ENCODE measurements at regions not wholly inside any gene's neighbourhood (a gene's known extent, or its start where the extent isn't known, plus 50 kb on each side); places are given as distances from the start of the nearest gene placed in this dataset.
"Not testable (repeated sequence)": the region's sequence is repeated elsewhere in the genome, so short reads cannot be mapped to it uniquely, and the experiment has no call there.

DNA sequence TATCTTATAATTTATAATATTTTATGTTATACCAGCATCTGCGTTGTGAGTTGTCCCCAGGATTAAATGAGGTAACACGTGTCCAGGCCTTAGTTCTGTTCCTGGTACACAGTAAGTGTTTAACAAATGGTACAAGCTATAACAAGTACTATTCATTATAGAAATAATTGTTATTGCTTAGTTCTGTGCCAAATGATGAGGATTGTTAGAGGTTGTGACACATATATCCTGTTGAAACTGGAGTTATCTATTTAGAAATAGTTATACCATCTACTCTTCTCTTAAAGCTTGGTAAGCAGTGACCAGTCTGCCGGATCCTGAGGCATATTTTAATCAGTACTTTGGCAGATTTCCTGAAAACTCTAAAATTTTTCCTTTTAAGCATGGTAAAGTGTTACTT, 1066.5 kb downstream of the TMTC2 start:
- DNase-seq (ENCODE audit: low read depth, low spot score): no peak

DNA sequence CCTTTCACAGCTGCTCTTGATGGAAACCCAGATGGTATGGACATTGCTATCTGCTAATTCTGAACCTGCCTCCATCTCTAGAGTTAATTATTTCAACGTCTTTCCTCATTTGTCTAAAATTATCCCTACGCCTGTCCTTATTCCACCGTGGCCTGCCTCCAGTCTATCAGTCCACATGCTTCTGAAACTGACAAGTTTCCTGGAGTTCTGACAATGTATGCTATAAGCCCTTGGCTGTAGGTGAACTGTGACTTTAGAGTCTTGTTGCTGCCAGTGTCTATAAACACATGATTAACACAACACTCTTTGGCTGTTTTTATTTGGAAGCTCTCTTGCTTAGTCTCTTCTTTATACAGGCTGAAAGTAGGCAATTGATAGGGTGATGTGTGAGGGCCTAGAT, 1052.9 kb downstream of the TMTC2 start:
- no peak for DNase-seq (ENCODE audit: low read depth, low spot score)

DNA sequence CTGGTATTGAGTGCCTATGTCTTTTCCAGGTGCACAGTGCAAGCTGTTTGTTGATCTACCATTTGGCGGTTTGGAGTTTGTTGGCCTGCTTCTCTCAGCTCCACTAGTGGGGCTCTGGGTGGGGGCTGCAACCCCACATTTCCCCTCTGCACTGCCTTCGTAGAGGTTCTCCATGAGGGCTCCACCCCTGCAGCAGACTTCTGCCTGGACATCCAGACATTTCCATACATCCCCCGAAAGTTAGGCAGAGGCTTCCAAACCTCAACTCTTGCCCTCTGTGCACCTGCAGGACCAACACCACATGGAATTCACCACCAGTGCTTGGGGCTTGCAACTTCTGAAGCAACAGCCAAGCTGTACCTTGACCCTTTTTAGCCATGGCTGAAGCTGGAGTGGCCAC, 1024.1 kb downstream of the TMTC2 start:
- no peak for DNase-seq (ENCODE audit: low read depth, low spot score)

DNA sequence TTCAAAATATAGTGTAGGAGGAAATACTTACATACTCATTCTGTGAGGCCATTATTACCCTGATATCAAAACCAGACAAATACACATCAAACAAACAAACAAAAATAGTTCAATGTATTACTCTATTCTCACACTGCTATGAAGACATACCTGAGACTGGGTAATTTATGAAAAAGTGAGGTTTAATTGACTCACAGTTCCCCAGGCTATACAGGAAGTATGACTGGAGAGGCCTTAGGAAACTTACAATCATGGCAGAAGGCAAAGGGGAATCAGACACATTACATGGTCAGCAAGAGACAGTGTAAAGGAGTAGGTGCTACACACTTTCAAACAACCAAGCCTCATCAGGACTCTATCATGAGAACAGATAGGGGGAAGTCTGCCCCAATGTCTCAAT, 1023.2 kb downstream of the TMTC2 start:
- DNase-seq (ENCODE audit: low read depth, low spot score): no peak

DNA sequence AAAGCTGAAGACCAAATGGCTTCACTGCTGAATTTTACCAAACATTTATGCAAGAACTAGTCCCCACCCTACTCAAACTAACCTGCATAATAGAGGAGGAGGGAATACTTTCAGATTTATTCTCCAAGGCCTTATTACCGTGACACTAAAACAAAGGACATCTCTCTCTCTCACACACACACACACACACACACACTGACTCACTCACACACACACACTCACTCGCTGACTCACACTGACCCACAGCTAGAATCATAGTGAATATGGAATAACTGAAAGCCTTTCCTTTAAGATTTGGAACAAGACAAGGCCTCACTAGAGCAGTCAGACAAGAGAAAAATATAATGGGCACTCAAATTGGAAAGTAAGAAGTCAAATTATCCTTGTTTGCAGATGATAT, 1014.1 kb downstream of the TMTC2 start:
- DNase-seq (ENCODE audit: low read depth, low spot score): no peak

DNA sequence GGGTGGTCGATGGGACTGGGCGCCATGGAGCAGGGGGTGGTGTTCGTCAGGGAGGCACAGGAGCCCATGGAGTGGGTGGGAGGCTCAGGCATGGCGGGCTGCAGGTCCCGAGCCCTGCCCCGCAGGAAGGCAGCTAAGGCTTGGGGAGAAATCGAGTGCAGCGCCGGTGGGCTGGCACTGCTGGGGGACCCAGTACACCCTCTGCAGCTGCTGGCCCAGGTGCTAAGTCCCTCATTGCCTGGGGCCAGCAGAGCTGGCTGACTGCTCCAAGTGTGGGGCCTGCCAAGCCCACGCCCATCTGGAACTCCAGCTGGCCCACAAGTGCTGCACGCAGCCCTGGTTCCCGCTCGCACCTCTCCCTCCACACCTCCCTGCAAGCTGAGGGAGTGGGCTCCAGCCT, 1009.6 kb downstream of the TMTC2 start:
- not testable (repeated sequence) for DNase-seq (ENCODE audit: low read depth, low spot score)

DNA sequence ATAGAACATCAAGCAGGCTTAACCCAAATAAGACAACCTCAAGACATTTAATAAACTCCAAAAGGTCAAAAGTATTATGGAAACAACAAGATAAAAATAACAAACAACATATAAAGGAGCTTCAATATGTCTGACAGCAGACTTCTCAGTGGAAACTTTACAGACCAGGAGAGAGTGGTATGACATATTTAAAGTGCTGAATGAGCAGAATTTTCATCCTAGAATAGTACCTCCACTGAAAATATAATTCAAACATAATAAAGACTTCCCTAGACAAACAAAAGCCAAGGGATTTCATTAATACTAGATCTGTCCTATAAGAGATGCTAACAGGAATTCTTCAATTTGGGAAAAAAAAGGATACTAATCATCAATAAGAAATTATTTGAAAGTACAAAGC, 1005.0 kb downstream of the TMTC2 start:
- DNase-seq (ENCODE audit: low read depth, low spot score): no peak

DNA sequence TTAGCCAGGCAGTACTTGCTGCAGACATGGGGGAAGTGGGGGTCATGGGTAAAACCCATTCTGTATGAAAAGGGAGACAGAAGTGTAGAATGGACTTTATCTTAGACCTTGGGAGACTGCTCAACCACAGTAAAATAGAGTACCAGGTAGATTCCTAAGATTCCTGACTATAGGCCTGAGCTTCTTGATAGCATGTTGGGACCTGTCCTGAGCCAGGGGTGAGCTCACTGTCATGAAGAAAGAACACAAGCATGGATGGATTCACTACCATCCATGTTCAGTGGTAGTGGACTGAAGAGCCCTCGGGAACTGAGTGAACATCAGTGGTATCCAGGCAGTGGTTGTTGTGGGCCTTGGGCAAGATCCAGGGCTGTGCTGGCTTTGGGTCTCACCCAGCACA, 1003.8 kb downstream of the TMTC2 start:
- no peak for DNase-seq (ENCODE audit: low read depth, low spot score)

DNA sequence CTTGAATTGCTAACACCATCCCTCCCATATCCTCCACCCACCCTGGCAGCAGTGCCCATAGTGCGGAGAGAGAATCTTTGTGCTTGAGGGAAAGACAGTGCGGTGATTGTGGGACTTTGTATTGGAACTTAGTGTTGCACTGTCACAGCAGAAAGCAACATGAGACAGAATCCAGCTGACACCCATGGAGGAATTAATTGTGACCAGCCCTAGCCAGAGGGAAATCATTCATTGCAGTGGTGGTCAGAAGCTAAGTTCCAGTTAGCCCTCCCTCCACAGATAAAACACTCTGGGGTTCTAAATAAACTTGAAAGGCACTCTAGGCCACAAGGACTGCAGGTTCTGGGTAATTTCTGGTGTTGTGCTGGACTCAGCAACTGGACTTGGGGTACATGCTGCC, 1002.6 kb downstream of the TMTC2 start:
- DNase-seq (ENCODE audit: low read depth, low spot score): no peak

DNA sequence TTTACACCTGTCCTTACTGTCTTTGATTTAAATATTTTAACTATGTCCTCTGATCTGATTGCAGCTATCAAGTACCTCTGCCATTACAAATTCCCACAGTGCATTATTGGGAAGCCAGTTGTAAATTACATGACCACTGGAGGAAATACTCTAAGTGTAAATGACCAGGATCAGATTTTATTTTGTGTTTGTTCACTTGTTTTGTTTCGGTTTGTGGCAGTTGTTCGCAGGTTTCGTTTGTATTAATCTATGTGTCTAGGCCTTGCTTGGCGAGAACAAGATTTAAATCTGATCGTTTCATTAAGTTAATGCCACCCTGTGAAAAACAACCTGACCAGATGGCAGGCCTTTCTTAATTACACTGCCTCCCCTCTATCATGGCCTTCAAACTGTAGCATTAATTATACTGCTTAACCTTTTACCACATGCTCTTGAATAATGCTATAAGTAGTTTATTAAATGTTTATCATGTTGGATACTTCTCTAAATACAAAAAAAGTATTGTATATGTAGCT, 990.1 kb downstream of the TMTC2 start:
- DNase-seq (ENCODE audit: low read depth, low spot score): no peak

DNA sequence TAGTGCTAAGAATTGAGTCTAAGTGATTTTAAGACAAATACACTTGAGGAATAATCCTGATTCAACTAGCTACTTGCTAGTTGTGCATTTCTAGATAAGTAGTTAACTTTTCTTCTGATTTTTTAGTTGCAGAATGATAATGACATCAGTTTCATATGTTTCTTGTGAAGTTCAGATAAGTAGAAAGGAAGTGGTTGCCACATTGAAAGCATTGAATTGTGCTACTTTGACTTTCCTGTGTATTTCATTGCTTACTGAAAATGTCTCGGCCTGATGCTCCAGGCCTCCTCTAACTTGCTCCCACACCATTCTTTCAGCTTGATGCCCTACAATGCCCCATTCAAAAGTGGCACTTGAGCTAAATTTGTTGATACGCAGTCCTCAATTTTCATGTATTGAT, 980.0 kb downstream of the TMTC2 start:
- DNase-seq (ENCODE audit: low read depth, low spot score): no peak

DNA sequence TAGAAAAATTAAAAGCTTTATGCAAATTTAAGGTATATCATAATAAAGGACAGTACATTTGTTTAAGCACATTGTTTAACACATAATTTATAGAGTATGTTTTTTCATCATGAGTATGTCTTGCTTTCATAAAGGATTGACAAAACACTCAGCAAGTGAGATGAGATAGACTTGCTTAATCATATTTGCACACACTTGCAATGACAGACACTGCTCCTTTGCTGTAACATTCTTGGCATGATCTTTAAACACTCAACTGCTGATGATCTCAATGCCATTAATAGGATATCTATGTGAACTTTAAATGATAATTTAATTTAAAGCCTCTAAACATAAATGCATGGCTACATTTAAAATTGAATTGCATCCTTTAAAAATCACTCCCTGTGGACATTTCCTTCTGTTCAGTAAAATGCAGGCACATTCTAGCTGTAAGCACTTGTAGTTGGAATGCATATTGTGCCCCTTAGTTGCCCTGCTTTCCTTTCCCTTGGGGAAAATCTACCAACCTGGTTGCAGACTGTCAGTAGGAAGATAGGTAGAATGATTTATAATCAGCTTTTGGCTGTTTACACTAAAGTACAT, 979.0 kb downstream of the TMTC2 start:
- no peak for DNase-seq (ENCODE audit: low read depth, low spot score)

DNA sequence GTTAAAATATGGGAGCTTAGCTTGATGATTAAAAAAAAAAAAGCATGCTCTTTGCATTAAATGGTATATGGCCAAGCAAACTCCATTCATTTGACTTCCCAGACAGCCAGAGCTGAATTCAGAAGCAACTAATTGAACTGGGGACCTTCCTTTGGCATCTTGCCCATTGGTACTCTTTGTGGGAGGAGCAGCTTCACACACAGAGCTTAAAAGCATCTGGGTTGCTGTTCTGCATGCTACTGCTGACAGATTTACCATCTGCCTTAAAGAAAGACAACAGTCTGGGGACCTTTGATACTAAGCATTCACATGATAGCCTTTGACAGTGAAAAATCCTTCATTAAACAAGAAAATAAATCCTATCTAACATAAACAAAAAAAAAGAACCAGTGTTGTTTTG, 977.9 kb downstream of the TMTC2 start:
- DNase-seq (ENCODE audit: low read depth, low spot score): no peak

DNA sequence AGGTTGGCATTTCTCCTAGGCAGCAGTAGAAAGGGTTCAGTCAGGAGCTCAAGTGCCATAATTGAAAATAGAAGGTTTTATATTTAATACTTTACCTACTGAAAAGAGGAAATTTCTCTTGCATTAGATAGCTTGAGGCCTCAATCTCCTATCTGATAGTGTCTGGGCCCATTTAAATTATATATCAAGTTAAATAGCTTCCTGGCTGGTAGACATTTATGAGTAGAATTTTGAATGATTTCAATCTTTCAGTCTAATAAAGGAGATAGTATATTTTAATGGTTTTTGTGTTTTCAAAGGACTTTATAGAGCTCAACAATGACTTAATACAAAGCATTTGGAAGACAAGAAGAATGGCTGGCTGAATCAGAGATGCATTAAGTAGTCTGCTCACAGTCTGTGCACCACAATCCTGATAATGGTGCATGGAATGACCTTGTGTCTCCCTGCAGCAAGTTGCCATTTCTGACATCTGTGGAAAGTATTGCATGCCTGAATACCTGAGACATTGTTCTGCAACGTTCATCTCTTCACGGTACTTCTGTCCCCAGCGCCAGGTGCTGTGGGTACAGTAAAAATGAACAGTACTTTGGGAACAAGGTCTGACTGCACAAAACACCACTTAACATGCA, 974.1 kb downstream of the TMTC2 start:
- DNase-seq (ENCODE audit: low read depth, low spot score): no peak

DNA sequence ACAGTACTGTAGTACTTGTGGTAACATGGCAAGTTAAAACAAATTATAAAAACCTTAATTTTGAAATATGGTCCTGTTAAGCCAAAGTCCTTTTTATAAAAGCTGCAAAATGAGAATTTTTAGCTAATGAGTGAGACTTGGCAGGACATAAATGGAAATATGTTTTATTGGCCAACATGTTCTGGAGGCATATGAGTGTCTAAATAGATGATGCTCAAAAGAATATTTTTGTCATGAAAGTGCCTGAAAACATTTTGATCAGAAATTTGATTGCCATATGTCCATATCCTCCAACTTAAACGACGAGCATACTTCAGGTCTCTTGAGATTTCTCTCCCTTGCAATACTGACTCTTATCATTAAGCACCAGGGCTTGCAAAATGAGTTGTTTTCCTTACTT, 972.6 kb downstream of the TMTC2 start:
- no peak for DNase-seq (ENCODE audit: low read depth, low spot score)

DNA sequence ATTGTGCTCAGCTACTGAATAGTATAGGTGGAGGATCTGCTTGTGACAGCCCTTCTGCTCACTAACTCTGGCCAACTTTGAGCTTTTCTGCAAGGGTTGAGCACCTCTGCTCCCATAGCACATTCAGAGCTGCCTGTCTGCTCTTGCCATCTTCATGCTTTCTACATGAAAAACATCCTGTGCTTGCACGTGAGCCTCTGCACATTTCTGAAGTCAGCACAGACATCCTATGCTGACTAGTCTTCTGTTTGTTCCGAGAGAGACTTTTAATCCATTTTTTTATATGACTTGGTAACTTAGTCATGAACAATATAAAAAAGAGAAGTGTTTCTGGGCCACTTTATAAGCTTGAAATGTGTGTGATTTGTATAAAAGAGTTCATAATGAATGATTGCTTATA, 969.3 kb downstream of the TMTC2 start:
- no peak for DNase-seq (ENCODE audit: low read depth, low spot score)

DNA sequence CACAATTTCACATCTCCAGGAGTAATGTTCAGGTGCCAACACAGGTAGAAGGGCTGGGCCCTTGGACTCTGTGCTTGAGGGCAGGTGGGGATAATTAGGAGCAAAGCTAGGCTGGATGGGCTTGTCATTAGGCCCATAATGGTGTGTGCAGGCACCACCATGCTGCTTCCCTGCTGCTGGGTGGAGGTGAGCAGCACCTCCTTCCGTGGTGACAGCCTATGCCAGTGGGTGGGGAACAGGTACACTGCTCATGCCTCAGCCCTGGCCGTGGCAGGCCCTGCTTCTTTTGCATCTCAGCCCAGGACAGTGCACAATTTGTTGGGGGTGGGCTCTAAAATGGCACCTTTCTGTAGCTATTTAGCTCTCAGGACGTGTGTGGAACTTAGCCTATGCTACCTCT, 955.5 kb downstream of the TMTC2 start:
- no peak for DNase-seq (ENCODE audit: low read depth, low spot score)

DNA sequence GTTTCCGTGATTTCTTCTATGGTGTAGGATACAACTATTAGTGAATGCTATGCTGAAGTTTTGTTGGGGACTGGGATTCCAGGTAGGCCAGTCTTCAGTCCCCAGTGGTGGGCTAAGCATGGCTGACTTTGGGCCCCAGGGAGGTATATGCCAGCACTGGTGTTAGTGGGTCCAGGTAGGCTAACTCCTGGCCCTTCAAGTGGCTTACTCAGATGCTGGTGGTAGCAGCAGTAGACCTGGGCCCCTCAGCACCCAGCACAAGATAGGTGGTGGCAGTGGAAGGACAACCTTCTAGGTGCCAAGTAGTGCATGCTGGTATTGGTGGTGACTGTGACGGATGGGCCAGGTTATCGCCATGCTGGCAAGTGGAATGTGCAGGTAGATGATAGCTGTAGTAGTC, 955.1 kb downstream of the TMTC2 start:
- no peak for DNase-seq (ENCODE audit: low read depth, low spot score)

DNA sequence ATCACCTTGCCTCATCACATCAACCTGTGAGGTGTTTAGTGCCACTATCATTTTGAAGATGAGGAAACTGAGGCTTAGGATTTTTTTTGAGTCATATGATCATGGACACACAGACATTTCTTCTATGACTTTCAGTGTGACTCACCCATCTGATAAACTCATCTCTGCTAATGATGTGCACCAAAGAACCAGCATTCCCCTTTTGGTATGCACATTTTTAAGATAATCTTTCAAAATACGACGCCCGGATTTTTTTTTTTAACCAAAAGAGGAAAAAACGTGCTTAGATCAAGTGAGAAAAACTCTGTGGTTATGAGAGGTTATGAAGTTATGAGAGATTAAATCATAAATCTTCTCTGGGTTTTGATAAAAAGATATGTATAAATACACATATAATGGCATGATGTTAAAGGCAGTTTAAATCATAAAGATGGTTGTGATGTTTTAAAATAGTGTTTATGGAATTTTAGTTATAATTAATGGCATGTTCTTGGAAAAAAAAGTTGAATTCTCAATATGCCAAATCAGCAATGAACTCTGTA, 948.1 kb downstream of the TMTC2 start:
- no peak for DNase-seq (ENCODE audit: low read depth, low spot score)

DNA sequence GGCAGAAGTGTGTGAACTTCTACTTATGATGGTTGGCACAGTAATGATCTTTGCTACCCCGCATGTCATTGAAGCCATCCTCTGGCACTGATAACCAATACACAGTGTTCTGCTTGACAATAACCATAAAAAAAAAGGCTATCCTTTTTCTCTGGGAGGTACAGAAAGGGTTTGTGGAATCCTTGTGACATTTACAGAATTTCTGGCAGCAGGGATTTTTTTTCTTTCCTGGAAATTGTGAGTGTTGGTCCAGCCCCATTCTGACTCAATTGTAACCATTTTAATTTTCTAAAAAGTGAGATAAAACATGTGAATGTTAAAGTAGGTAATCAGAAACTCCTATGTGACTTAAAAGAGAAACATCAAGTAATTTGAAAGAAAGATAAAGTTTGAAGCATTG, 943.8 kb downstream of the TMTC2 start:
- DNase-seq (ENCODE audit: low read depth, low spot score): no peak

DNA sequence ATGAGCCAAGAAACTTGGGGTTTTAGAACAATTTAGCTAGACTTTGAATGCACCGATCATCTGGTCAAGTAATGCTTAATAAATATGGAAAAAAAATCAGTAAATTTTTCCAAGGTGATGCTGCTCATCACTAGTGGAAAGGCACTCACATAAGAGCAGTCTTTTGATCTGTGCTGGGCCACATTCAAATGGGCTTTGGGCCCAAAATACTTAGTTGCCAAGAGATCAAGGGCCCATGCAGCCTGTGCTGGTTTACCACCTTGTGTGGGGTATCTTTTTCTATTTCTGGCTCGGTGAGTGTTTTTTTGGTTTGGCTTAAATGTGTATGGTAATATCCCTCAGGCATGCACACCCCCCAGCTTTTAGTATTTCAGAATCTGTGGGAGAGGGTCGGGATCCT, 943.2 kb downstream of the TMTC2 start:
- DNase-seq (ENCODE audit: low read depth, low spot score): no peak

DNA sequence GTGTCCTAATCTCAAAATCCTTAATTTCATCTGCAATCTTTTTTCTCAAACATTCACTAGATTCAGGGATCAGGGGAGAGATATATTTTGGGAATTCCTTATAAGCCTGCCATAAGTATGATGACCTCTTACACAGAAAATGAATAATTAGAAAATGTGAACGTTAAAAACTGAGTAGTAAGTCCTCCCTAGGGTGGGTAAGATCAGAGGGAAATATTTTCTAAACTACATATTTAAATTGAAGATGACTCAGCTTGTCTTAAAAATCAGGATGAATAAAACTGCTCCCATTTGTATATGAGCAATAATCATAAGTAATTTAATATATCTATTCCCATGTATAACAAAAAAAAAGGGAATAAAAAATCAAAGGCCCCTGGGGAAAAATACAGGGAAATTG, 935.5 kb downstream of the TMTC2 start:
- no peak for DNase-seq (ENCODE audit: low read depth, low spot score)

DNA sequence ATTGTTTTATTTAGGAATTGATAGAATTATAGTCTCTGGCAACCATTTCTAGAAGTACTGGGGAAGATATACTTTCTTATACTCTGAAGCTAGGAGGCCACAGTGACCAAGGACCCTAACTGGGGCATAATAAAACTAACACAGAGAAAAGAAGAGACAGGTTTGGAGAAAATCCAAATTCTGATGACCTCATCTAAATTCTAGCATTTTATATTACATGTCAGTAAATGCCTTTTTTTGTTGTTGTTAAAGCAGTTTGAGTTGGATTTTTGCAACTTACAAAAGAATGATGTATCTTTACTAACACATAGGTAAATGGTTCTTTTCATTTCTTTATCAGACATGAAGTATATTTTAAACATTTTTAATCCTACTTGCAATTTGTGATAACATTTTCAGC, 933.3 kb downstream of the TMTC2 start:
- no peak for DNase-seq (ENCODE audit: low read depth, low spot score)

DNA sequence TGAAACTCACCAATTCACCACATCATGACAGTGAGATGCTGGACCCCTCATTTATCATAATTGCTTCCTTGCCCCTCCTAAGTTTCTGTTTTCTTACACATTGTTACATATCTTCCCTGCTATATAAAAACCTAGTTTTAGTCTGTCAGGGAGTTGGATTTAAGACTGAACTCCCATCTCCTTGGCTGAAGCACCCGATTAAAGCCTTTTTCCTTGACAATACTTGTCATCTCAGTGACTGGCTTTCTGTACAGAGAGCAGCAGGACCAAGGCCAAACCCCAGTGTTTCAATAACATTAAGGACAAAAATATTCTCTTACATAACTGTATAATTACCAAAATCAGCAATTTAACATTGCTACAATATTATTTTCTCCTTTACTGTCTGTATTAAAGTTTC, 928.4 kb downstream of the TMTC2 start:
- no peak for DNase-seq (ENCODE audit: low read depth, low spot score)
